Retinal pigment epithelial cell (primary cell): ENCODE measurements at regions not wholly inside any gene's neighbourhood (a gene's known extent, or its start where the extent isn't known, plus 50 kb on each side); places are given as distances from the start of the nearest gene placed in this dataset.

Experiments
- DNase-seq: peaks from one replicate; pipeline ENCODE4 v3.0.0-alpha.2; 2010; ENCODE audit warnings: low read depth
- H3K4me3 ChIP-seq: 2 replicates; pipeline ENCODE4 v1.5.1; 2011; ENCODE audit warnings: mild to moderate bottlenecking, low read length, control low read depth, moderate library complexity
- TF ChIP-seq, protein P1 (sequence below): conservative IDR thresholded peaks from 2 replicates; pipeline ENCODE4 v1.5.1; 2011; ENCODE audit warnings: low read depth, low read length, control low read depth, inconsistent platforms

- H3K4me3 ChIP-seq, result no peak overlapping the region
- DNase-seq, result no peak
- TF ChIP-seq, protein P1, sequence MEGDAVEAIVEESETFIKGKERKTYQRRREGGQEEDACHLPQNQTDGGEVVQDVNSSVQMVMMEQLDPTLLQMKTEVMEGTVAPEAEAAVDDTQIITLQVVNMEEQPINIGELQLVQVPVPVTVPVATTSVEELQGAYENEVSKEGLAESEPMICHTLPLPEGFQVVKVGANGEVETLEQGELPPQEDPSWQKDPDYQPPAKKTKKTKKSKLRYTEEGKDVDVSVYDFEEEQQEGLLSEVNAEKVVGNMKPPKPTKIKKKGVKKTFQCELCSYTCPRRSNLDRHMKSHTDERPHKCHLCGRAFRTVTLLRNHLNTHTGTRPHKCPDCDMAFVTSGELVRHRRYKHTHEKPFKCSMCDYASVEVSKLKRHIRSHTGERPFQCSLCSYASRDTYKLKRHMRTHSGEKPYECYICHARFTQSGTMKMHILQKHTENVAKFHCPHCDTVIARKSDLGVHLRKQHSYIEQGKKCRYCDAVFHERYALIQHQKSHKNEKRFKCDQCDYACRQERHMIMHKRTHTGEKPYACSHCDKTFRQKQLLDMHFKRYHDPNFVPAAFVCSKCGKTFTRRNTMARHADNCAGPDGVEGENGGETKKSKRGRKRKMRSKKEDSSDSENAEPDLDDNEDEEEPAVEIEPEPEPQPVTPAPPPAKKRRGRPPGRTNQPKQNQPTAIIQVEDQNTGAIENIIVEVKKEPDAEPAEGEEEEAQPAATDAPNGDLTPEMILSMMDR, result no peak
Measured at GRCh38 chr3:153330901-153331300, 168.9 kb downstream of the RAP2B start.

DNA sequence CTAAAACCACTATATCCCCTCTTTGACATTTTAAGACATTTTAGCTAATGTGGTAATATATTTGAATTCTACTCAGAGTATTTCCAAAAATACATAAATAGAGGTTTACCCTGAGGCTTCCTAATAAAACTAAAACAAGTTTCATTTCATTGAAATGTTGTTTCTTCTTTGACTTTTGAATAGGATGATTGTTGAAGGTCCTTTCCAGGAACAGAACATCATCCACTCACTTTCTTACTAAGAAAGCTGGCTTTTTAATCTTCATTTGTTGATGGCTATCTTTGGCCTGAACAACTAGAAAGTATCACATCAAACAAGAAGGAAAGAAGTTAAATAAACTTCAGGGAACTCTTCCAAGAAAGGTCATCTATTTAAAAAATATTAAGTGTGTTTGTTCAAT, 169.7 kb downstream of the RAP2B start:
- no peak for DNase-seq

DNA sequence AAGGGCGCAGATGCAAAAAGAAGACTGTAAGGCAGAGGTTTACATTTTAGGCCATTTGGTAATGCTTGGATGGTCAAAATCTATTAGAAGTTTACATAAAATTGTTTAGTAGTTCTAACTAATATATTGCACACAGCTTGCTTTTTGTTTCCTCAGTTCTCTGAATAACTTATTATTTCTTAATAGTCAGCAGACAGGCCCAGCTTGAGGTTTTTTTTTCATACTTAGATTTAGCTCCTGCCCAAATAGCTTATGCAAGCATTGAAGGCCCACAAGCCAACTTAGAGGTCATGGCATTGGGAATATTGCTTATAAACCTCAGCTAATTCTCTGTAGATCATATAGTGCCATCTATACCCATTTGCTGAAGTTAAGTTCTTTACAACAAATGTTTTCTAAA, 172.5 kb downstream of the RAP2B start:
- no peak for DNase-seq
- TF ChIP-seq, protein P1, result no peak
- H3K4me3 ChIP-seq, result no peak overlapping the region

More for the DNA sequence above, 169.7 kb downstream of the RAP2B start:
- TF ChIP-seq, protein P1, result no peak
- H3K4me3 ChIP-seq, result no peak overlapping the region

DNA sequence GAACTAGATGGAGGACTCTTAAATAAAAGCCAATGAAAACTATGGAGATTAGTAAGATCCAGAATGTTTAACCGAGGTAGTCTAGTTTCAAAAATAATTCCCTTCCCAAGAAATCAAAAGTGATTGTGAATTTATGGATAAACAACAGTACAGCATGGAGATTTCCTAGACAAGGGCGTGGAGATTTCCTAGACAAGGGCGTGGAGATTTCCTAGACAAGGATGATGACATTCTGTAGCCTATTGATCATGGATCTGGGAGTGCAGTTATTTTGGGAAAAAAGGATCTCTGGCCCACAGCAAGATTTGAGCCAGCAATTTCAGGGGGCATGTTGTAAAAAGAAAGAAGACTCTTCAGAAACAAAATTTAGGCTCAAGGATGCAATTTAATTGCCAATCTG, 175.3 kb downstream of the RAP2B start:
- DNase-seq, result no peak
- no peak overlapping the region for H3K4me3 ChIP-seq
- TF ChIP-seq, protein P1, result no peak

DNA sequence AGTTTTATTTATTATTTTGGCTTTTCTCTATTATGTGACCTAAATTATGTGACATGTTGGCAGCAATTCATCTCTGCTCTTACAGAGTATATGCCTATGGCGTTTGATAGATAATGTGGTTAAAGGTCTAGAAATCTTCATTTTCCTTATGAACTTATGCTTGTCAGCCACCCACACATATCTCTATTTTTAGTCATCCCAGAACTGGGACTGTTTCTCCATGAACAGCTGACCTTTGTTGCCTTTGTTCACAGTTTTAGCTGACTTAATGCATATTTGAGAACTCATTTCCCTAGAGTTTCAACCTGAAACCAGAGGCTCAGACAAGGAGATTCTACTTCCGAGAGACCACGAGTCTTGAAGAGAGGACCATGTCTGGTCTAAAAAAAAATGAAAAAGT, 176.5 kb downstream of the RAP2B start:
- DNase-seq, result no peak
- TF ChIP-seq, protein P1, result no peak
- H3K4me3 ChIP-seq, result no peak overlapping the region

- H3K4me3 ChIP-seq, result no peak overlapping the region
Measured at GRCh38 chr3:153339065-153339464, 177.0 kb downstream of the RAP2B start.

More at GRCh38 chr3:153339065-153339464, 177.0 kb downstream of the RAP2B start:
- no peak for DNase-seq
- TF ChIP-seq, protein P1, result no peak
